Dedifferentiated amniotic fluid mesenchymal stem cell (primary cell): ENCODE measurements at regions not wholly inside any gene's neighbourhood (a gene's known extent, or its start where the extent isn't known, plus 50 kb on each side); places are given as distances from the start of the nearest gene placed in this dataset.
"Not testable (repeated sequence)": the region's sequence is repeated elsewhere in the genome, so short reads cannot be mapped to it uniquely, and the experiment has no call there.

Source experiments
- DNase-seq: peaks from one replicate; pipeline ENCODE4 v3.0.0-alpha.2; 2016; ENCODE audit errors: extremely low spot score

DNA sequence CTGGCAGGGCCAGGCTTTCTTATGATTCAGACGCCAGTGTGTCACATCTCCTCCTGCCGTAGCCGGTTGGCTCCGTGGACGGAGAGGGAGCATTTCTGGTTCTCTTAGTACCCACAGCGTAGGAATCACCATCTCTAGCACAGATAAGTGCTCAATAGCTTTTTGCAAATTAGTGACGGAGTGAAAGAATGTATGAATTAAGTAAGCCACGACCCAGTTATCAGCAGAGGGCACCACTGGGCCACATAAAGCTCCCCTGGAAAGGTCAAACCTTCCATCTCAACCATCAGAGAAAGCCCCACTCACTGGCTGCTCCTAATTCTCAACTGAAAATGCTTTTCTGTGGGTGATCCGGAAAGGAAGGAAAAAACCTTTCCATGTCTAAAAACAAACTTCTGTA, 317.0 kb upstream of the ADCY2 start:
- no peak for DNase-seq

DNA sequence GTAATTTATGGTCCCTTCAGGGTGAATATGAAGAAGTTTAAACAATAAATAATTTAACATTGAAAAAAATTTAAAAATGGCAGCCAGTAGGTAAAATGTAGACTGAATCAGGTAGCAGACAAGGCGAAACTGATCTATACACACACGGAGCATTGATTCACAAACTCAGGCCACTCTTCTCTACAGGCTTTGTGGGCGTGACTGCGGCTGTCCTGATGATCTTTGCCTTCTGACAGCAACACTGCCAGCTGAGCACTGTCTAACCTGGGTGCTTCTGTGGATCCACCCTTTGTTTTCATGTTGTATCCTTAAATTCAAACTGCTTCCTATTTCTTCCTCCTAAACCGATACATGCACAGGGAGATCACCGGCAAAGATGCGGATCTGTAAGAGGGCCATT, 315.4 kb upstream of the ADCY2 start:
- DNase-seq: no peak

DNA sequence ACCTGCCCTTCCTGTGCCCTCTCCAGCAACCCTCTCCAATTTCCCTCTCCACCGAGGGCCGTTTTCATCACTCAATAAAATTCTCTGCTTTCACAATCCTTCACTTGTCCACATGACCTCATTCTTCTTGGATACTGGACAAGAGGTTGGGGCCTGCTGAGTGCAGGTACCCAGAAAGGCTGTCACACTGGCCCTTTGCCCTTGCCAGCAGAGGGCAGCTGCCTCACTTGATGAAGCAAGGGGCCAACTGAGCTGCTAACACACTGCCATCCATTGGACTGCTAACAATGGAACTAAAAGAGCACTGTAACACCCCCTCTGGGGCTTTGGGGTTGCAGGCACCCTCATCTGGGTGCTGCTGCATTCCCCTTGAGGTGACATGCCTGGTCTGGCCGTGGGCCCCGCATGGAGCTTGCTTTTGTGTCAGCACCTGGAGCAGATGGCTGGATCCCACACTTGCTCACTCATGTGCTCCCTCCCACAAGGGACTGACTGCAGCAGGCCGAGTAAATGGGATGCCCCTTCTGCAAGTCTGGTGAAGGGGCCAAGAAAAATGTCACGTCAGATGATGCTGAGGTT, 308.1 kb upstream of the ADCY2 start:
- DNase-seq: no peak

DNA sequence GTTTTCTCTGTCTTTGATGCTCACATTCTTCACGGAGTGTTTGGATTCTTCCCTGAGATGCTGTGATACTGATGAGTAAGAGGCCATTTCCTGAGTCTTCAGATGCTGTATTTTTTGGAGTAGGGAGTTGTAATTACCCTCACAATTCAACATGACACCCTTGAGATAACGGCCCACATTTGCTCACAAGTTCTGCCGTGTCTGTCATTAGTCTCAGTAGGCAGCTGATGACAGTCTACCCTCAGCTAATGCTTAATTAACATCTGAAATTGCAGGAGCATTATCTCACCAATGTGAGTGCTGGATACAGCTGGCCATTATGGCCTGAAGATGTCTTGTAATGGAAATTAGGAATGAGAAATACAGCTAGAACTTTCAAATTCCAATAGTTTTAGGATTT, 307.1 kb upstream of the ADCY2 start:
- no peak for DNase-seq

DNA sequence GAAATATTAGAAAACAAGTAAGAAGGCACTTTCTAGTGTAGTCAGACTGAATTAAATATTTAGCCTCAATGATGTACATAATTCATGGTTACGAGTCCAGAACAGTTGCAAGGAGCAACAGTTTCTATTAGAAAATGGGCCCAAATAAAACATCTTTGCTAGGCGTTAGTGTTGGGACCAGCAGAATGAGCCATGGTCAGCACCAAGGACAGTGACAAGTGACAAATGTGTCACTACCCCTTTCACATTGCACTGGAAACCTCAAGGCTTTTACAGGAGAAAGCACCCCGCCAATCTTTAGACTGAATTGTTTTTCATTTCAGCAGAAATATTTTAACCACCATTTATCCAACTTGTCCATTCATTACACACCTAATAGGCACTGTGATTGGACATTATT, 301.3 kb upstream of the ADCY2 start:
- no peak for DNase-seq

DNA sequence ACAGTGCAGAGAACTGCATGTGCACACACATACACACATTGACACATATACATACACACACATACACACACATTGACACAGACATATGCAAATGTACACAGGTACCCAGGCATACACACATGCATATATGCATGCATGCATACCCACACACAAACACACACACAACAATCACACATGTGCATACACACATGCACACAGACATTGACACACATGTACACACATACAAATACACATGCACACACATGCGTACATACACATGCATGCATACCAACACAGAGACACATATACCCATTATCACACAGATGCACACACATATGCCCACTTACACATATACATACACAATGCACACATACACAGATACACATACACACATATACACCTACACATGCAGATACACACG, 299.6 kb upstream of the ADCY2 start:
- DNase-seq: no peak

DNA sequence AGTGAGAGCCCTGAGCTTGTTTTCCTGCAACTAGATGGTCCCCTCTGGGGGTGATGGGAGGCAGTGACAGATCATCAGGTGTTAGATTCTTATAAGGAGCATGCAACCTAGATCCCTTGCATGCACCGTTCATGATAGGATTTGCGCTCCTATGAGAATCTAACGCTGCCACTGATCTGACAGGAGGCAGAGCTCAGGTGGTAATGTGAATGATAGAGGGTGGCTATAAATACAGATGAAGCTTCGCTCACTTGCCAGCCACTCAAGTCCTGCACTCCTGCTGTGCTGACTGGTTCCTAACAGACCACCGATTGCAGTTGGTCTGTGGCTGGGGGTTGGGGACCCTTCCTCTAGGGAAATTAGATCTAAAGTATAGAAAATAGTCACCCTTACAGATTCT, 290.6 kb upstream of the ADCY2 start:
- no peak for DNase-seq

DNA sequence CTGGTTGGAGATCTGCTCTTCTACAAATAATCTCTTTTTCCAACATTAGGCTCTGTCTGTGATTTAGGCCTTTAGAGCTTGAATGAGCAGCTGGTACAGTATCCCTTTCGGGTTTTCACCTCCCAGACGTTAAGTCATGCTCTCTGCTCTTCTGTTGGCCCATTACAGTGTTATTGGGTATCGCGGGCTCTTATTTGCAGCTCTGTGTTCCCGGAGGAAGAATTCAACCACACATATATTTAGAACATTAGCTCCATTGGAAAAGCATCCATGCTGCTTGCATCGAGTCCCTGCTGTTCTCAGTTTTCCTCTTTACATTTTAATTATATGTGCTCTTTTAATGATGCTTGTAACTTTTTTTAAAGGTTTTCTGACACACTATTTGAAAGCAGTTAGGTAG, 278.0 kb upstream of the ADCY2 start:
- DNase-seq: no peak

DNA sequence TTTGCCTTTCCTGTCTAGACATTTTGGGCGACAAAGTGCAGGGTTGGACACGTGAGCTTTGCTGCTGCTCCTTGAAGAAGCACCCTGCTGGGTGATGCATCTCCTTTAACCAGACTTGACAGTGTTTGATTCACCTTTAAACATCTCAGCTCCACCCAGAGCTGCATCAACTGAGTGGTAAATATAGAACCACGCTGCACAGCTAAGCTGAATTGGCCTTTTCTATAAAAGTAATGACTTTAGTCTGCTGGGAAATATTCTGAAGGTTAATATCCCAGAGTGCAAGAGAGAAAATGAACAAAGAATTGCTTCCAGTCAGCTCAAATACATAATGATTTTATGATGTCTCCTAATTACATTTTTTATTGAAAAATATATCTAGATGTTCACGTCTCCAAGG, 264.3 kb upstream of the ADCY2 start:
- no peak for DNase-seq

DNA sequence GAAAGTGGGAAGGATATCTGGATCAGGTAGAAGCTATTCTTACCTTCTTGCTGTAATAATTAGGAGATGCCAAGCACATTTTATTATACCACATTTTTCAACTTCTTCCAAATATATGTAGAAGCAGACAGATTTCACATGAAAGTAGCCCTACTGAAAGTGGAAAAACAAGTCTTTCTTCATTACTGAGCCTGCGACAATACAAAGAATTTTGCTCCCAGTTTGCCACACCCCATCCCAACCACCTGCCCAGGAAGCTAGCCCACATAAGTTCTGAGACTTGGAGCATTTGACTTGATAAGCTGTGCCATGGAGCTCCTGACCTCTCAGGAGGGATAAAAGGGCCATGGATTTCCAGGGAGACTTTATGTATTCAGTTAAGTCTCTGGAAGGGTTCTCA, 249.1 kb upstream of the ADCY2 start:
- DNase-seq: no peak

DNA sequence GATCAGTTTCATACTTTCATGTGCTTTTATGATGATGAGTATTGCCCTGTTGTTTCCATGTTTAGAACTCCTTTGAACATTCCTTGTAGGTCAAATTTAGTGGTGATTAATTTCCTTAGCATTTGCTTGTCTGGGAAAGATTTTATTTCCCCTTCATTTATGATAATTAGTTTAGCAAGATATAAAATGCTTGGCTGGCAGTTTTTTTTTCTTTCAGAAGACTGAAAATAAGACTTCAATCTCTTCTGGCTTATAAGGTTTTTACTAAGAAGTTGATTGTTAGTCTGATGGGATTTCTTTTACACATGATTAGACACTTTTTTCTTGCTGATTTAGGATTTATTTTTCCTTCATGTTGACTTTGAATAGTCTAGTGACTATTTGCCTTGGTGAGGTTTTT, 238.9 kb upstream of the ADCY2 start:
- no peak for DNase-seq

DNA sequence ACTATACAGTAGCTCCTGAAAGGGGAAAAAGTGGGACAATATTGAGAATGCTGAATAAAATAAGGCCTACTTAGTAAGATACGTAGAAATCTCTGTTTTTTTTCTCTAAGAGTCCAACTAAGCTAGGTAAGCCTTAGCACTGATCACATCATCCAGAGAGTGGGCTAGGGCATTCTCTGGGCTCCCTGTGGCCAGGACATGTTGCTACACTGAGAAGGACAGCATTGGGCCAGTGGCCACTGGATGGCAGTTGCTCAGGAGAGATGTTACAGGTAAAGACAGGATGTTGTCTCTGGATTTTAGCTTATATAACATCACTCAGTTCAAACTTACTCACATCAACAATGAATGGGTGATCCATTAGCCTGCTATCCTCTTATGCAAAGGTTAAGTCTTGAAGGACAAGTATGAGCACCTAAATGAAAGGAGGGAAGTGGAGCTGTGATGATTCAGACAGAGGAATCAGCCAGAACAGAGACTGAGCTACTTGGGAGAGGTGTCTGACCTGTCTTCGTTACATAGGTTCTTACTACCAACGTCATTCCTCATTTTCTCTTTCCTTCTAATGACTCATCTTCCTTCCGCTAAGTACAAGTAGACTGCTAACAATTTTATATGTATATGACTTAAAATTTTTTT, 226.6 kb upstream of the ADCY2 start:
- DNase-seq: no peak

DNA sequence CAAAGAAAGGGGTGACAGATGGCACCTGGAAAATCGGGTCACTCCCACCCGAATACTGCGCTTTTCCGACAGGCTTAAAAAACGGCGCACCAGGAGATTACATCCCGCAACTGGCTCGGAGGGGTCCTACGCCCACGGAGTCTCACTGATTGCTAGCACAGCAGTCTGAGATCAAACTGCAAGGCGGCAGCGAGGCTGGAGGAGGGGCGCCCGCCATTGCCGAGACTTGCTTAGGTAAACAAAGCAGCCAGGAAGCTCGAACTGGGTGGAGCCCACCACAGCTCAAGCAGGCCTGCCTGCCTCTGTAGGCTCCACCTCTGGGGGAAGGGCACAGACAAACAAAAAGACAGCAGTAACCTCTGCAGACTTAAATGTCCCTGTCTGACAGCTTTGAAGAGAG, 225.2 kb upstream of the ADCY2 start:
- DNase-seq: not testable (repeated sequence)

DNA sequence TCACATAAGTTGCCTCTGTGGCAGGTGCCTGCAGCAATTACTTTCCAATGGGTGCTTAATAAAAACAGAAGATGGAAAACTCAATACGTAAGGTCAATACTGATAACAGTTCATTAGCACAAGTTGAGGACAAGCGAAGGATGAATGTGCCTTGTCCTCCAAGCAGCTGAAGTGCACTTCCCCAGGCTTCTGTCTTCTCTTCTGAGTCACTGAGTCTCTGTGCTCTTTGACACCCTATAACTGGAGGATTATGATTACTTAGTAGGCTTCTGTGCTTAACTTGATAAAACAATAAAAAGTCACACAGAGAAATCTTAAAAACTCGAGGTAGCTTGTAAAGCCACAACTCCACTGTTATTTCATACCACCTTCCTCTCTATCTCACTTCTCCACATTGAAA, 216.6 kb upstream of the ADCY2 start:
- no peak for DNase-seq

DNA sequence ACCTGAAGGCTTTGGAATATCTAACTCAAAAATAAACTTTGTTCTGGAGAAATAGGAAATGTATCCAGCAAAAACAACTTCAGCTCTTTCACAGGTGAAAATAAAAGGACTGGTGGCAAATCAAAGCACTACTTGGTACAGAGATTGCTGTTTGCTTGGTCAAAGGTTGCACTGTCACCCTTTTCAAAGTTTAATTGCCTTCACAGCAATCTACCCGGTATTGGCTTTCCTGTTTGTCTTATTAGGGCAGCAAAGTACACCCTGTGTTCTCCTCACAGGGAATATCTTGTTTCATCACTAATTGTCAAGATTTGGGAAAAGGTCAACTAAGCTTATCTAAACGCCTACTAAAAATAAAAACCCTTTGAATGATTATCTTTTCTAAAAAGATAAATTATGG, 214.1 kb upstream of the ADCY2 start:
- DNase-seq: no peak

DNA sequence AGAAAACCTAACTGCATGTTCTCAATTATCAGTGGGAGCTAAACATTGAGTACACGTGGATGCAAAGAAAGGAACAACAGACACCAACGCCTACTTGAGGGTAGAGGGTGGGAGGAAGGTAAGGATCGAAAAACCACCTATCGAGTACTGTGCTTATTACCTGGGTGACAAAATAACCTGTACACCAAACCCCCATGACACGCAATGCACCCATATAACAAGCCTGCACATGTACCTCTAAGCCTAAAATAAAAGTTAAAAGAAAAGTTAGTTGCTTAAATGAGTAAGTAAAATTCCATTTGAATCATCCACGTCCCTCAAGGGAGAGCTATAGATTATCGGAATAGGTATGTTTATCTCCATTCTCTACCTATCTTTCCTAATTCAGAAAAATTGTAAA, 210.2 kb upstream of the ADCY2 start:
- no peak for DNase-seq

DNA sequence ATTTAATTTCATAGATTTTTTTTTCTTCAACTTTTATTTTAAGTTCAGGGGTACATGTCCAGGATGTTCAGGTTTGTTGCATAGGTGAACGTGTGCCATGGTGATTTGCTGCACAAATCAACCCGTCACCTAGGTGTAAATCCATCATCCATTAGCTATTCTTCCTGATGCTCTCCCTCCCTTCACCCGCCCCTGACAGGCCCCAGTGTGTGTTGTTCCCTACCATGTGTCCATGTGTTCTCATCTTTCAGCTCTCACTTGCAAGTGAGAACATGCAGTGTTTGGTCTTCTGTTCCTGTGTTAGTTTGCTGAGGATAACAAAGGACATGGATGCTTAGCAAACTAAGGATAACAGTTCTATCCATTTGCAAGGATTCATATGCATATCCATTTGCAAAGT, 209.1 kb upstream of the ADCY2 start:
- no peak for DNase-seq

DNA sequence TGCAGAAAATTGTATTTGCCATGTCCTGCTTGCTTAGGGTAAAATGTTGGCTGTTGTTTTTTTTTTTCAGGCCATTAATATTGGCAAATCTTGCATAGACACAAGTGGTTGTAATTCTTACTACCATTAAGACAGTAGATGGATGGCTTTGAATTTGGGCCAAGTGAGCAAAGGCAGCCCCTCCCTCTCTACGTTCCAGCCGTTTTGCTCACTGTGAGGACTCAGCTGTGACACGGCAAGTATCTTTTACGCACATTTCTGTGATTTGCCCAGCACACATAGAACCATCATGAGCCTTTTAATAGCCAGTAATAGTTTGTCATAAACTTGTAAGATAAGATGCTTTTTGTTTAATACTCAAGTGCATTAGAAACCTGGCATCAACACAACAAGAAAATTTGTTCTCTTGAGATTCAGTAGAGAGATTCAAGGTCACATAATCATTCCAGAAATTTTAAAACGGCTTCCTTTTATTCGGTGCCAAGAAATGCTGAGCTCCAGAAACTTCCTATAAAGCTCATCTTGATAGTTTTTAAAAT, 205.2 kb upstream of the ADCY2 start:
- no peak for DNase-seq

DNA sequence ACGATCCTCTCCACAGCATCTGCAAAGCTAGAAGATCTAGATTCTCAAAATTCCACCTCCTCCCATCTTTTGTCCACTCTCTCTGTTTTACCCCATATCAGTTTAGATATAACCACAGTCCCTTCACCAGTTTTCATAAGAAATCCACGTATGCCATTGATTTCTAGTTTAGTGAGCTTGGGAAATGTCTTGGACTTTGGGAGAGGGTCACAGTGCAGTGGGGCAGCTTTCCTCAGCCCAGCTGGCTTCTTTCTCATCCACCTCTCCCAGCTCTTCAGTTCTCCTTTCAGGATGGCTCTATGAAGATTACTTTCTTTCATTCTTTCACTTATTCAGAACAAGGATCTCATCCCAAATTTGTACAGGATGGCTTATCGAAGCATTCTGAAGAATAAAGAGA, 203.9 kb upstream of the ADCY2 start:
- no peak for DNase-seq

DNA sequence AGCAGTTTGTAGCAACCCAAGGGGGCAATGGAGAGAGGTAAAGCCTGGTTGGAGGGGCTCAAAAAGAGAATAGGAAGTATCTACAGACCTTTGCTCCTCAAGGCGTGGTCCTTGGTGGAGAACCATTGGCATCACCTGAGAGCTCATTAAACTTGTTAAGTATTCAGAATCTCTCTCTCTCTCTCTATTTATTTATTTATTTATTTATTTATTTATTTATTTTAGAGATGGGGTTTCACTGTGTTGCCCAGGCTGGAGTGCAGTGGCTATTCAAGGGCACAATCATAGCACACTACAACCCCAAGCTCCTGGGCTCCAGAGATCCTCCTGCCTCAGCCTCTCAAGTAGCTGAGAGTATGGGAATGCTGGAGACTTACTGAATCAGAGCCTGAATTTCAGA, 193.1 kb upstream of the ADCY2 start:
- no peak for DNase-seq

DNA sequence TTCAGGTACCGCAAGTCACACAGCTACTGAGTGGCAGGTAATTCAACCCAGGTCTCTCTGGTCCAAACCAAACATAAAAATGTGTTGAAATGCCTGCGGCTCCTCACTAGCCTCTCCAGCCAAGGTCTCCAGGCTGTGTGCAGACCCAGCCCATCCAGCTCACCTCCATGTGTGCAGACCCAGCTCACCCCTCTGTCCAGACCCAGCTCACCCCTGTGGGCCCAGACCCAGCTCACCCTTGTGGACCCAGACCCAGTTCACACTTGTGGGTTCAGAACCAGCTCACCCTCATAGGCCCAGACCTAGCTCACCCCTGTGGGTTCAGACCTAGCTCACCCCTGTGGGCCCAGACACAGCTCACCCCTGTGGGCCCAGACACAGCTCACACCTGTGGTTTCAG, 188.0 kb upstream of the ADCY2 start:
- no peak for DNase-seq

DNA sequence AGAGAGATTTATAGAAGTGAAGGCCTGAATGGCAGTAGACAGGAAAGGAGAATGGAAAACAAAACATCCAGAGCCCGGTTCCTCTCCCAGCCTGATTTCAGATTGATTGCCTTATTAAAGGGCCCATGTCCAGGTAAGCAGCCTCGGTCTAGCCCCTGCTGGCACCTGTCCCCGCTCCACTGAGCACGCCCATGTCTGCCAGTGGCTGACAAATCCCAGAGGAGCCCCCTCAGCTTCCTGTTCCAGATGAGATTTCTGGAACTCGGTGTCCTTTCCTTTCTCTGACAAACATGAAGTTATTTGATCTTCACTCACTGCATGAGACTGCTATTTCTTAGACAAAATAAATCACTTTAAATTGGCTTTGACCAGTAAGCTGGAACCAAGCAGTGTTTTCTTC, 187.0 kb upstream of the ADCY2 start:
- no peak for DNase-seq

DNA sequence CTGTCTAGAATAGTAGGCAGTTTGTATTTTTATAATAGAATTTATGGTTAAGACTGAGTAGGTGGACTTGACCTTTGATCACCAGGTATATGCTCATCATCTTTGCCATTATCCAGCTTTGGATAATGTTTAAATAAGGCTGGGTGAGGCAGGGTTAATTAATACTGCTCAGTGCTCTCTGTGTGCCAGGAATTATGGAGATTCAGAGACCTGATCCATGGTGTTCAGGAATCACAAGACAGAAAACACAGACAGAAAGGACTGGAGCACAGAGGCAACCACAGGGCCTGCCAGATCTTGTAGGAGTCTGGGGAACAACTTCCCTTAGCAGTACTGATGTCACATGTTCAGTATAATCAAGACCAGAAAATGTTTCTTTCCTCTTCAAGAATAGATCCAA, 186.3 kb upstream of the ADCY2 start:
- DNase-seq: no peak

DNA sequence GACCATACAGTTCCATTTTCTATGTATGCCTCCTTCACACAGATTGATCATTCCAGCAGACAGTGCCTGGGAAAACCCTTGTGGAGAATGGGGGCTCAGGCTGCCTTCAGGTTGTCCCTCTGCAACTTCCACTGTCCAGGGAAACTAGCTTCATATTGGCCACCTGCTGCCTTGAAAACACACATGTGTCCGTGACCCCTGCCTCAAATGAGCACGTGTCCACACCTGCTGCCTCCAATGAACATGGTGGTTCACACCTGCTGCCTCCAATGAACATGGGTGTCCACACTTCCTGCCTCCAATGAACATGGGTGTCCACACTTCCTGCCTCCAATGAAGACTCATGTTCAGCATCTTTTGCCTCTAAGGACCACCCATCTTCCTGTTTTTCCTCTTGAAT, 185.4 kb upstream of the ADCY2 start:
- no peak for DNase-seq
